ENCODE measurements at regions not wholly inside any gene's neighbourhood (a gene's known extent, or its start where the extent isn't known, plus 50 kb on each side); places are given as distances from the start of the nearest gene placed in this dataset.

DNA sequence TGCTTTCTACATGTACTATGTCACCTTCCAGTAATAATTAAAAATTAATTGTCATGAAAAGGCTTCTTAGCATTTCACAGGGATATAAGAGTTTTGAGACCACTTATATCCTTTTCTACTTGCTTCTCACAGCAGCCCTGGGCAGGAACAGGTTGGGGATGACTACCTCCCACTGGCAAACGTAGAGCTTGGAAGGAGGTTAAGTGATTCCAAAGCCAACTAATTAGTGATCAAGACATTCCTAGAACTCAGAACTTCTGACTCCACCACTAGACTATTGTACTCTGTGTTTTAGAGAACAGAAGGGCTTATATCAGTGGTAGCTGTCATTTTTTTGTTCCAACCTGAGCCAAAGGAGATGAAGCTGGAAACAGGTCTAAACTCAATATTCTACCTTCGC, 364.5 kb upstream of the BOD1L1 start:
- TF ChIP-seq, protein P1, sequence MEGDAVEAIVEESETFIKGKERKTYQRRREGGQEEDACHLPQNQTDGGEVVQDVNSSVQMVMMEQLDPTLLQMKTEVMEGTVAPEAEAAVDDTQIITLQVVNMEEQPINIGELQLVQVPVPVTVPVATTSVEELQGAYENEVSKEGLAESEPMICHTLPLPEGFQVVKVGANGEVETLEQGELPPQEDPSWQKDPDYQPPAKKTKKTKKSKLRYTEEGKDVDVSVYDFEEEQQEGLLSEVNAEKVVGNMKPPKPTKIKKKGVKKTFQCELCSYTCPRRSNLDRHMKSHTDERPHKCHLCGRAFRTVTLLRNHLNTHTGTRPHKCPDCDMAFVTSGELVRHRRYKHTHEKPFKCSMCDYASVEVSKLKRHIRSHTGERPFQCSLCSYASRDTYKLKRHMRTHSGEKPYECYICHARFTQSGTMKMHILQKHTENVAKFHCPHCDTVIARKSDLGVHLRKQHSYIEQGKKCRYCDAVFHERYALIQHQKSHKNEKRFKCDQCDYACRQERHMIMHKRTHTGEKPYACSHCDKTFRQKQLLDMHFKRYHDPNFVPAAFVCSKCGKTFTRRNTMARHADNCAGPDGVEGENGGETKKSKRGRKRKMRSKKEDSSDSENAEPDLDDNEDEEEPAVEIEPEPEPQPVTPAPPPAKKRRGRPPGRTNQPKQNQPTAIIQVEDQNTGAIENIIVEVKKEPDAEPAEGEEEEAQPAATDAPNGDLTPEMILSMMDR (IDR thresholded peaks at IDR 0.05 in 8 of 11, conservative IDR thresholded peaks at IDR 0.05 in 3 of 11): no peak
- TF ChIP-seq POLR2AphosphoS5 (IDR thresholded peaks at IDR 0.05): no peak
- no peak for TF ChIP-seq POLR2A (IDR thresholded peaks at IDR 0.05)

Measured in spleen (tissue), 7 donors.